Mucosa of stomach (tissue), 1 donor: ENCODE measurements at regions not wholly inside any gene's neighbourhood (a gene's known extent, or its start where the extent isn't known, plus 50 kb on each side); places are given as distances from the start of the nearest gene placed in this dataset.
"Not testable (repeated sequence)": the region's sequence is repeated elsewhere in the genome, so short reads cannot be mapped to it uniquely, and the experiment has no call there.

Source experiments
- H3K27me3 ChIP-seq: one replicate; pipeline ENCODE4 v1.7.0; 2013; ENCODE audit warnings: mild to moderate bottlenecking, low read length; ENCODE audit not compliant: control insufficient read depth, insufficient read depth
- H3K36me3 ChIP-seq: one replicate; pipeline ENCODE4 v1.7.0; 2013; ENCODE audit warnings: low read length; ENCODE audit not compliant: control insufficient read depth, insufficient read depth
- H3K4me1 ChIP-seq: one replicate; pipeline ENCODE4 v1.7.0; 2013; ENCODE audit warnings: mild to moderate bottlenecking, low read length; ENCODE audit not compliant: control insufficient read depth, insufficient read depth
- H3K4me3 ChIP-seq: one replicate; pipeline ENCODE4 v1.7.0; 2013; ENCODE audit warnings: low read length
- H3K9ac ChIP-seq: one replicate; pipeline ENCODE4 v1.7.0; 2013; ENCODE audit warnings: mild to moderate bottlenecking, low read length, moderate library complexity
- H3K9me3 ChIP-seq: one replicate; pipeline ENCODE4 v1.7.0; 2013; ENCODE audit warnings: mild to moderate bottlenecking, low read length, moderate library complexity; ENCODE audit not compliant: control insufficient read depth
- donor health status: Pancreatic carcinoma.

GRCh38 chr9:134522976-134523375, 118.6 kb upstream of the COL5A1 start:
- no peak overlapping the region for H3K4me3 ChIP-seq
- no peaks in the 10 kb centered on the region for H3K36me3 ChIP-seq
- no peaks in the 10 kb centered on the region for H3K27me3 ChIP-seq
- no peaks in the 10 kb centered on the region for H3K4me1 ChIP-seq
- H3K9me3 ChIP-seq, result no peaks in the 10 kb centered on the region
- no peak overlapping the region for H3K9ac ChIP-seq

- Histone ChIP-seq H3K9me3 (no peaks in the 10 kb centered on the region), H3K27me3 (no peaks in the 10 kb centered on the region), H3K9ac (no peak overlapping the region), H3K4me3 (no peak overlapping the region), H3K4me1 (no peaks in the 10 kb centered on the region), H3K36me3 (no peaks in the 10 kb centered on the region)
Observed at GRCh38 chr9:134525070-134525815, 116.4 kb upstream of the COL5A1 start.

GRCh38 chr9:134525841-134526583, 115.6 kb upstream of the COL5A1 start:
- H3K27me3 ChIP-seq, result no peaks in the 10 kb centered on the region
- no peak overlapping the region for H3K9ac ChIP-seq
- no peaks in the 10 kb centered on the region for H3K9me3 ChIP-seq
- no peak overlapping the region for H3K4me3 ChIP-seq
- H3K4me1 ChIP-seq, result no peaks in the 10 kb centered on the region
- H3K36me3 ChIP-seq, result no peaks in the 10 kb centered on the region

GRCh38 chr9:134526584-134527477, 114.8 kb upstream of the COL5A1 start:
- no peak overlapping the region for H3K4me3 ChIP-seq
- H3K36me3 ChIP-seq, result no peaks in the 10 kb centered on the region

GRCh38 chr9:134530724-134531123, 110.9 kb upstream of the COL5A1 start:
- no peaks in the 10 kb centered on the region for H3K9me3 ChIP-seq
- H3K4me3 ChIP-seq, result no peak overlapping the region
- no peaks in the 10 kb centered on the region for H3K36me3 ChIP-seq
- no peaks in the 10 kb centered on the region for H3K27me3 ChIP-seq
- peaks cover 3% of the 10 kb centered on the region for H3K4me1 ChIP-seq
- H3K9ac ChIP-seq, result no peak overlapping the region

More at GRCh38 chr9:134526584-134527477, 114.8 kb upstream of the COL5A1 start:
- Histone ChIP-seq H3K4me1 (no peaks in the 10 kb centered on the region), H3K9me3 (no peaks in the 10 kb centered on the region), H3K9ac (no peak overlapping the region), H3K27me3 (no peaks in the 10 kb centered on the region)

- H3K4me3 ChIP-seq, result no peak overlapping the region
- H3K36me3 ChIP-seq, result no peaks in the 10 kb centered on the region
- no peaks in the 10 kb centered on the region for H3K27me3 ChIP-seq
- H3K9ac ChIP-seq, result no peak overlapping the region
- H3K9me3 ChIP-seq, result no peaks in the 10 kb centered on the region
- peaks cover 3% of the 10 kb centered on the region for H3K4me1 ChIP-seq
Observed at GRCh38 chr9:134531220-134531970, 110.2 kb upstream of the COL5A1 start.

- H3K9ac ChIP-seq, result no peak overlapping the region
- no peaks in the 10 kb centered on the region for H3K9me3 ChIP-seq
- H3K27me3 ChIP-seq, result no peaks in the 10 kb centered on the region
- no peaks in the 10 kb centered on the region for H3K36me3 ChIP-seq
- peaks cover 3% of the 10 kb centered on the region for H3K4me1 ChIP-seq
- no peak overlapping the region for H3K4me3 ChIP-seq
Observed at GRCh38 chr9:134532084-134532483, 109.5 kb upstream of the COL5A1 start.

GRCh38 chr9:134532661-134533060, 108.9 kb upstream of the COL5A1 start:
- H3K9ac ChIP-seq, H3K4me3 ChIP-seq, H3K36me3 ChIP-seq, H3K27me3 ChIP-seq, H3K4me1 ChIP-seq, H3K9me3 ChIP-seq: not testable (repeated sequence)

- no peak overlapping the region for H3K9ac ChIP-seq
- peaks cover 6% of the 10 kb centered on the region for H3K4me1 ChIP-seq
- no peaks in the 10 kb centered on the region for H3K27me3 ChIP-seq
- no peaks in the 10 kb centered on the region for H3K36me3 ChIP-seq
- H3K9me3 ChIP-seq, result no peaks in the 10 kb centered on the region
- H3K4me3 ChIP-seq, result no peak overlapping the region
Observed at GRCh38 chr9:134533850-134534588, 107.6 kb upstream of the COL5A1 start.

- no peaks in the 10 kb centered on the region for H3K27me3 ChIP-seq
- H3K4me3 ChIP-seq, result no peak overlapping the region
- peaks cover 6% of the 10 kb centered on the region for H3K4me1 ChIP-seq
- H3K9me3 ChIP-seq, result no peaks in the 10 kb centered on the region
- no peak overlapping the region for H3K9ac ChIP-seq
- no peaks in the 10 kb centered on the region for H3K36me3 ChIP-seq
Observed at GRCh38 chr9:134534661-134535080, 106.9 kb upstream of the COL5A1 start.

- no peaks in the 10 kb centered on the region for H3K36me3 ChIP-seq
- no peaks in the 10 kb centered on the region for H3K27me3 ChIP-seq
- H3K4me3 ChIP-seq, result no peak overlapping the region
- H3K9ac ChIP-seq, result no peak overlapping the region
- H3K9me3 ChIP-seq, result no peaks in the 10 kb centered on the region
- peaks cover 10% of the 10 kb centered on the region for H3K4me1 ChIP-seq
Observed at GRCh38 chr9:134535171-134535570, 106.4 kb upstream of the COL5A1 start.
